ENCODE measurements at regions not wholly inside any gene's neighbourhood (a gene's known extent, or its start where the extent isn't known, plus 50 kb on each side); places are given as distances from the start of the nearest gene placed in this dataset.

DNA sequence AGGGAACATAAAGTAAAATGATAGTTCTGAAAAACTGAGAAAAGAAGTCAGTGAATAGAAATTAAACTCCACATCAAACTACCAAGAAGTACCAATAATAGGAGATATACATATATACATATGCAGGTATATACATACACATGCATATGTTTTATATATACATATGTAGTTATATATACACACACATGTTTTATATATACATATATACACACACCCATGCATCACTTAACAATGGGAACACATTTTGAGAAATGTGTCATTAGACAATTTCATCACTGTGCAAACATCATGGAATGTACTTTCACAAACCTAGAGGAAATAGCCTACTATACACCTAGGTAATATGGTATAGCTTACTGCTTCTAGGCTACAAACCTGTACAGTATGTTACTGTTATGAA, 626.8 kb upstream of the PCDH9 start:
- Mint-ChIP-seq H3K4me1 (ENCODE audit: low read depth) (no peaks in the 10 kb centered on the region), H3K27ac (no peak overlapping the region), H3K9me3 (peaks cover 24% of the 10 kb centered on the region), H3K4me3 (no peak overlapping the region), H3K36me3 (ENCODE audit: low read depth) (no peaks in the 10 kb centered on the region), H3K27me3 (ENCODE audit: low read depth) (no peaks in the 10 kb centered on the region)
- DNase-seq (ENCODE audit: low spot score), result no peak

DNA sequence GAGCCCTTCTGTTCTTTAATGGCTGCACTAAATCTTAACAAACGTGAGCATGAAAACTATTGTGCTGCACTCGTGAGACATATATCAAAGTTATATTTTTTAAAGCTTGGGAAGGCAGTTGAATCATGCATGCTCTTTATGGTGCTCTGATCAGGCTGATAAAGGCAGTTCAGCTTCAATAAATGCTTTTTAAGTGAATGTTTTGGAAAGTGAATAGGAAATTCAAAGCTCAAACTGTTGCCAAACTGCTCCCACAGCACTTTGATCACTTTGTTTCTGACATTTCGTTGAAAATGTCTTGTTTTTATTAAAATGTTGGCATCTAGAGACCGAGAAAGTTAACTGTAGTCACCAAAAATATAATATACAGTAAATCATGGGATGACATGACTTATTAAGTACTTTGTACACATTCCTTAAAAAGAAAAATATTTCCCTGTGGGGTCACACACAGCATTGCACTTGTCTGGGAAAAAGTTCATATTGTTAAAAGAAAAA, 625.7 kb upstream of the PCDH9 start:
- peaks cover 31% of the 10 kb centered on the region for H3K9me3 Mint-ChIP-seq
- no peaks in the 10 kb centered on the region for H3K27me3 Mint-ChIP-seq (ENCODE audit: low read depth)
- H3K4me1 Mint-ChIP-seq (ENCODE audit: low read depth), result no peaks in the 10 kb centered on the region
- no peak overlapping the region for H3K27ac Mint-ChIP-seq
- DNase-seq (ENCODE audit: low spot score), result no peak
- no peaks in the 10 kb centered on the region for H3K36me3 Mint-ChIP-seq (ENCODE audit: low read depth)
- H3K4me3 Mint-ChIP-seq, result no peak overlapping the region

DNA sequence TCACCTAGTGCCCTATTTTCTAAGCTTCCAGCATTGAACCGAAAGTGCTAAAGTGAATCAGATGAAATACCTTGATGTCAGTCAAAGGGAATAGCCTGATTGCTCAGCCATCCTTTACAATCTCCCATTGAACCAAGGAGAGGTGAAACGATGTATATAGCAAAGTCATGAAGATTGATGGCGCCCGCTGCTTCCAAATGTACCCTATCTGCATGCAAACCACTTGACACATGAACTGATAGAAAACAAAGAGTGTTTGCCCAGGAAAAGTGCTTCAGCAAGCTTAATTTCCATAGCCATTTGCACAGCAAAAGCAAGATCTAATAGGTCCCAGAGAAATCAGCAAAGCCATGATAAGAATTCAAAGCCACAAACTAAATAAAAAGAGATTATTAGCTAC, 624.9 kb upstream of the PCDH9 start:
- H3K27me3 Mint-ChIP-seq (ENCODE audit: low read depth), result no peaks in the 10 kb centered on the region
- H3K36me3 Mint-ChIP-seq (ENCODE audit: low read depth), result no peaks in the 10 kb centered on the region
- DNase-seq (ENCODE audit: low spot score), result no peak
- no peak overlapping the region for H3K27ac Mint-ChIP-seq
- peaks cover 38% of the 10 kb centered on the region for H3K9me3 Mint-ChIP-seq
- H3K4me1 Mint-ChIP-seq (ENCODE audit: low read depth), result no peaks in the 10 kb centered on the region
- H3K4me3 Mint-ChIP-seq, result no peak overlapping the region

DNA sequence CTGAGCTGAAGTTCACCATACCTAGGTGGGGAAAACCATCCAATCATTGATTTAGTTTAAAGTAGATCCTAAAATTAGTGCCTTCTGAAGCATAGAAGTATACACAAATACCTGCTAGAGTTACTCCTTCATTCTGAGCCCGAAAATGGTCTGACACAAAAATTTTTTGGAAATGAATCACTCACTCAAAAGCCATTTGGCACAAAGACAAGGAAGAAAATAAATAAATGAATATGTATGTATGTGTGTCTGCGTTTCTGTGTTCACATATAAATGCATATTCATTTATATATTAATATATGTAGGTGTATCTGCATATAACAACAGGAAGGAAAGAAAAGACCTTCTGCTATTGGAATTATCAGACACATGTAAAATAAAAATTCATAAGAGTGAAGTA, 614.4 kb upstream of the PCDH9 start:
- Mint-ChIP-seq H3K27me3 (ENCODE audit: low read depth) (no peaks in the 10 kb centered on the region), H3K36me3 (ENCODE audit: low read depth) (no peaks in the 10 kb centered on the region), H3K9me3 (peaks cover 35% of the 10 kb centered on the region), H3K4me3 (no peak overlapping the region), H3K4me1 (ENCODE audit: low read depth) (no peaks in the 10 kb centered on the region), H3K27ac (no peak overlapping the region)
- no peak for DNase-seq (ENCODE audit: low spot score)

GRCh38 chr13:67841071-67841470, 610.9 kb upstream of the PCDH9 start:
- no peaks in the 10 kb centered on the region for H3K27me3 Mint-ChIP-seq (ENCODE audit: low read depth)
- no peak for DNase-seq (ENCODE audit: low spot score)
- H3K4me1 Mint-ChIP-seq (ENCODE audit: low read depth), result no peaks in the 10 kb centered on the region
- H3K36me3 Mint-ChIP-seq (ENCODE audit: low read depth), result no peaks in the 10 kb centered on the region
- H3K27ac Mint-ChIP-seq, result no peak overlapping the region
- peaks cover 46% of the 10 kb centered on the region for H3K9me3 Mint-ChIP-seq
- H3K4me3 Mint-ChIP-seq, result no peak overlapping the region

DNA sequence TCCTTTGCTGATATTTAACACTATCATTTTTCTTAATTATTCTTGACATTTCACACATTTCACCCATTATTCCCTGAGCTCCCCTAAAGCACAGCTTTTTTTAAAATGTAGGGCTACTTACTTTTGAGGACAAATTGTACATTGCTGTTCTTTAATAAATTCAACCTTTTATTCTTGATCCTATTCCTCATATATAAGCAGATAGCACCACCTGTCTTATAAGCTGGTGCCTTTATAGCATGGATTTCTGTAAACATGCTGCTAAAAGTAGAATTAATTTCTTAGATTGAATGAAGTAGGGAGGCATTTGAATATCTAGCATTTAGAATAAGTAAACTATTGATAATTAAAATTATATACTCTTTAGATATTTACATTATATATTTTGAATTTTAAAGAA, 603.4 kb upstream of the PCDH9 start:
- H3K36me3 Mint-ChIP-seq (ENCODE audit: low read depth), result no peaks in the 10 kb centered on the region
- no peaks in the 10 kb centered on the region for H3K27me3 Mint-ChIP-seq (ENCODE audit: low read depth)
- no peak for DNase-seq (ENCODE audit: low spot score)
- no peaks in the 10 kb centered on the region for H3K4me1 Mint-ChIP-seq (ENCODE audit: low read depth)
- H3K27ac Mint-ChIP-seq, result no peak overlapping the region
- H3K9me3 Mint-ChIP-seq, result peaks cover 24% of the 10 kb centered on the region
- H3K4me3 Mint-ChIP-seq, result no peak overlapping the region

DNA sequence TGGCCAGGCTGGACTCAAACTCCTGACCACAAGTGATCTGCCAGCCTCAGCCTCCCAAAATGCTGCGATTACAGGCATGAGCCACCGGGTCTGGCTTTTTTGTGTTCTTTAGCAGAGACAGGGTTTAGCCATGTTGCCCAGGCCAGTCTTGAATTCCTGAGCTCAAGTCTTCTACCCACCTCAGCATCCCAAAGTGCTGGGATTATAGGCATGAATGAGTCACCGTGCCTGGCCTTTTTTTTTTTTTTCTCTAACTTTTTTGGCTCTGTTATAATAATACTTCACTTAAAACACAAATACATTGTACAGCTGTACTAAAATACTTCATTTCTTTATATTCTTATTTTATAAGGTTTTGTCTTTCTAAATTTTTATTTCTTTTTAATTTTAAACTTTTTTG, 599.5 kb upstream of the PCDH9 start:
- Mint-ChIP-seq H3K27ac (no peak overlapping the region), H3K27me3 (ENCODE audit: low read depth) (no peaks in the 10 kb centered on the region), H3K4me3 (no peak overlapping the region), H3K4me1 (ENCODE audit: low read depth) (no peaks in the 10 kb centered on the region), H3K36me3 (ENCODE audit: low read depth) (no peaks in the 10 kb centered on the region), H3K9me3 (peaks cover 40% of the 10 kb centered on the region)
- DNase-seq (ENCODE audit: low spot score), result no peak

DNA sequence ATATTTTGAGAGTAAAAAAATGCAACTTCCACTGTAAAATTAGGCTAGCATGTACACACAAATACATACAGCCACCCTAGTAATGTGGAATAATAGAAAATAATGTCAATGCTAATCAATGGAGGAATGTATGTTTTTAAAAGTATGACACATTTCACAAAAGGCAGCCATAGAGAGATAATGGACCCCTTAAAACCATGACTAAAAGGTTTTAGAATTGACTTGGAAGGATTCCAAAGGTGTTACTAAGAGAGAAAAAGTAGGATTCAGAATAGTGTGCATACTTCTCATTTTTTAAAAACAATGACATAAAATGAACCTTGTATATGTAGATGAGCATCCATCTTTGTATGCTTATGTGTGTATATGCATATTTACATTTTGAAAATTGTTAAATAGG, 597.9 kb upstream of the PCDH9 start:
- Mint-ChIP-seq H3K27ac (no peak overlapping the region), H3K27me3 (ENCODE audit: low read depth) (no peaks in the 10 kb centered on the region), H3K4me3 (no peak overlapping the region), H3K9me3 (peaks cover 43% of the 10 kb centered on the region), H3K4me1 (ENCODE audit: low read depth) (no peaks in the 10 kb centered on the region), H3K36me3 (ENCODE audit: low read depth) (no peaks in the 10 kb centered on the region)
- no peak for DNase-seq (ENCODE audit: low spot score)

GRCh38 chr13:67821606-67822005, 591.5 kb upstream of the PCDH9 start:
- no peaks in the 10 kb centered on the region for H3K4me1 Mint-ChIP-seq (ENCODE audit: low read depth)
- H3K27ac Mint-ChIP-seq, result no peak overlapping the region
- no peak overlapping the region for H3K4me3 Mint-ChIP-seq
- no peak for DNase-seq (ENCODE audit: low spot score)
- peaks cover 21% of the 10 kb centered on the region for H3K9me3 Mint-ChIP-seq
- H3K36me3 Mint-ChIP-seq (ENCODE audit: low read depth), result no peaks in the 10 kb centered on the region
- H3K27me3 Mint-ChIP-seq (ENCODE audit: low read depth), result no peaks in the 10 kb centered on the region

- Mint-ChIP-seq H3K27me3 (ENCODE audit: low read depth) (no peaks in the 10 kb centered on the region), H3K4me3 (no peak overlapping the region), H3K9me3 (peaks cover 31% of the 10 kb centered on the region), H3K27ac (no peak overlapping the region), H3K4me1 (ENCODE audit: low read depth) (no peaks in the 10 kb centered on the region), H3K36me3 (ENCODE audit: low read depth) (no peaks in the 10 kb centered on the region)
- DNase-seq (ENCODE audit: low spot score), result no peak
Observed at GRCh38 chr13:67806796-67807195, 576.7 kb upstream of the PCDH9 start.

- no peaks in the 10 kb centered on the region for H3K27me3 Mint-ChIP-seq (ENCODE audit: low read depth)
- no peaks in the 10 kb centered on the region for H3K4me1 Mint-ChIP-seq (ENCODE audit: low read depth)
- H3K9me3 Mint-ChIP-seq, result peaks cover 32% of the 10 kb centered on the region
- H3K36me3 Mint-ChIP-seq (ENCODE audit: low read depth), result no peaks in the 10 kb centered on the region
- H3K4me3 Mint-ChIP-seq, result no peak overlapping the region
- no peak for DNase-seq (ENCODE audit: low spot score)
- H3K27ac Mint-ChIP-seq, result no peak overlapping the region
Observed at GRCh38 chr13:67803118-67803517, 573.0 kb upstream of the PCDH9 start.

DNA sequence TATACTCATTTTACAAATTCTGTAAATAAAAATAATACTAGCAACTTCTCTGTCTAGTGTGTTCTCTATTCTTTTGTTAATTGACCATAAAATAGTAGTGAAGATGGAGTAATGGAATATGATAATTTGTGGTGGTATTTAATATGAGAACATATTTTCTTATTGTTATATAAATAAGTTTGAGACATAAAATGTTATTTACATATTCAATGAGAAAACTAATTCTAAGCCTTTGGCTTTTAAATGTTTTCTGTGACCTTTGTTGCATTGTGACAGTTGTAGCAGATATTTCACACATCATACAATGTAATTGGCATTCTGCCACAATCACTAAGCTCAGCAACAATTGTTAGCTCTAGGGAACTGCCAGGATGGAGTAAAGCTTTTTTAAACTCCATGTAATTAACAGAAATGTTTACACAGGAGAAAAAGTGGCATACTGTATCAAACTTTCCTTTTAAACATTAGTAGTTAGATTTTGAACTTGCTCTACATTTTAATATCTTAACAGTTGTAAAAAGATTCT, 562.1 kb upstream of the PCDH9 start:
- H3K9me3 Mint-ChIP-seq, result peaks cover 20% of the 10 kb centered on the region
- no peak for DNase-seq (ENCODE audit: low spot score)
- no peaks in the 10 kb centered on the region for H3K4me1 Mint-ChIP-seq (ENCODE audit: low read depth)

GRCh38 chr13:67791047-67791446, 560.9 kb upstream of the PCDH9 start:
- no peak for DNase-seq (ENCODE audit: low spot score)
- no peaks in the 10 kb centered on the region for H3K36me3 Mint-ChIP-seq (ENCODE audit: low read depth)
- H3K27ac Mint-ChIP-seq, result no peak overlapping the region
- no peaks in the 10 kb centered on the region for H3K4me1 Mint-ChIP-seq (ENCODE audit: low read depth)
- H3K27me3 Mint-ChIP-seq (ENCODE audit: low read depth), result no peaks in the 10 kb centered on the region
- H3K4me3 Mint-ChIP-seq, result no peak overlapping the region
- peaks cover 20% of the 10 kb centered on the region for H3K9me3 Mint-ChIP-seq

More for the DNA sequence above, 562.1 kb upstream of the PCDH9 start:
- Mint-ChIP-seq H3K36me3 (ENCODE audit: low read depth) (no peaks in the 10 kb centered on the region), H3K27ac (no peak overlapping the region), H3K4me3 (no peak overlapping the region), H3K27me3 (ENCODE audit: low read depth) (no peaks in the 10 kb centered on the region)

DNA sequence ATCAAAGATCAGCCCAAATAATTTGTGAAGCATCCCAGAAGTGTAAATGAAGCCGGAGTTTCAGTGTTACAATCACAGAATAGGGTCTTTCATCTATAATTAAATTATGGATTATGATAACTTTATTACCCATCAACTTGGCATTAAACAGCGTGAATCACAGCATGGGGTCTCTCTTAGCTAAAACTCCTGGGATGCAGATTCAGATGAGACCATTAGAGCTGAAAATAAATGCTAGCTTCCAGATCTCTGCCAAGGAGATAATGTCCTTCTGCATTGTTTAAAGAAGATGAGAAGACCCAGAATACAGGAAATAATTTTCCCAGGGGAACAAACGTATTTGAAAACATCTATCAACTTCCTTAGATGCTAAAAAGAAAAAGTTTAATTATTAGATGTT, 546.0 kb upstream of the PCDH9 start:
- Mint-ChIP-seq H3K27ac (no peak overlapping the region), H3K4me3 (no peak overlapping the region)

DNA sequence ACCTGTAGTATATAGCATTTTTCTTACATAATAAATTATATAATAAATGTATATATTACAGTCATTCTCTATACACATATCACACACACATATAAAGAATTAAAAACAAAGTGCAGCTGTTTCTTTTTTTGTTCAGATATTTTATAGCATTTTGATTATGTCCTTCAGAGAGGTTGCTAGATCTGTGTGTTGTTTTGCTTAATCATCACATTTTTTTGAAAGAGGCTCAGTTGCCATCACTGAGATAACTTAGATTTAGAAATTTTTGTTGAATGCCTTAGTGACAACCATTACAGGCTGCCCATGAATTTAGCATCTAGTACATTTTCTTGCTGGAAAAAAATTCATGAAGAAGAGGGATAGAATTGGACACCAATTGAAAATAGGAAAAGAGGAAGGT, 545.2 kb upstream of the PCDH9 start:
- Mint-ChIP-seq H3K4me1 (ENCODE audit: low read depth) (no peaks in the 10 kb centered on the region), H3K4me3 (no peak overlapping the region), H3K27ac (no peak overlapping the region), H3K9me3 (peaks cover 21% of the 10 kb centered on the region), H3K36me3 (ENCODE audit: low read depth) (no peaks in the 10 kb centered on the region), H3K27me3 (ENCODE audit: low read depth) (no peaks in the 10 kb centered on the region)
- no peak for DNase-seq (ENCODE audit: low spot score)

More for the DNA sequence above, 546.0 kb upstream of the PCDH9 start:
- Mint-ChIP-seq H3K4me1 (ENCODE audit: low read depth) (no peaks in the 10 kb centered on the region), H3K9me3 (peaks cover 17% of the 10 kb centered on the region), H3K27me3 (ENCODE audit: low read depth) (no peaks in the 10 kb centered on the region), H3K36me3 (ENCODE audit: low read depth) (no peaks in the 10 kb centered on the region)
- no peak for DNase-seq (ENCODE audit: low spot score)

Measured in T-helper 2 cell treated with Interferon-gamma antibody and Interleukin-4, amounts not matched to agents 5 μg/mL and 100 μg/mL, for 36 hours (primary cell).